ENCODE measurements at regions not wholly inside any gene's neighbourhood (a gene's known extent, or its start where the extent isn't known, plus 50 kb on each side); places are given as distances from the start of the nearest gene placed in this dataset.

- H3K27me3 ChIP-seq: no peaks in the 10 kb centered on the region
- TF ChIP-seq, protein P1, sequence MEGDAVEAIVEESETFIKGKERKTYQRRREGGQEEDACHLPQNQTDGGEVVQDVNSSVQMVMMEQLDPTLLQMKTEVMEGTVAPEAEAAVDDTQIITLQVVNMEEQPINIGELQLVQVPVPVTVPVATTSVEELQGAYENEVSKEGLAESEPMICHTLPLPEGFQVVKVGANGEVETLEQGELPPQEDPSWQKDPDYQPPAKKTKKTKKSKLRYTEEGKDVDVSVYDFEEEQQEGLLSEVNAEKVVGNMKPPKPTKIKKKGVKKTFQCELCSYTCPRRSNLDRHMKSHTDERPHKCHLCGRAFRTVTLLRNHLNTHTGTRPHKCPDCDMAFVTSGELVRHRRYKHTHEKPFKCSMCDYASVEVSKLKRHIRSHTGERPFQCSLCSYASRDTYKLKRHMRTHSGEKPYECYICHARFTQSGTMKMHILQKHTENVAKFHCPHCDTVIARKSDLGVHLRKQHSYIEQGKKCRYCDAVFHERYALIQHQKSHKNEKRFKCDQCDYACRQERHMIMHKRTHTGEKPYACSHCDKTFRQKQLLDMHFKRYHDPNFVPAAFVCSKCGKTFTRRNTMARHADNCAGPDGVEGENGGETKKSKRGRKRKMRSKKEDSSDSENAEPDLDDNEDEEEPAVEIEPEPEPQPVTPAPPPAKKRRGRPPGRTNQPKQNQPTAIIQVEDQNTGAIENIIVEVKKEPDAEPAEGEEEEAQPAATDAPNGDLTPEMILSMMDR (IDR thresholded peaks at IDR 0.05): no peak
- TF ChIP-seq POLR2A (IDR thresholded peaks at IDR 0.05): no peak
- H3K27ac ChIP-seq: peak overlapping the region; percentile 87 to 89
- intact Hi-C loops (cut with DNase I; ENCODE audit: low total_unique reads): loop anchor here (10.0 kb wide), 1 partner anchor 264 kb away; no protein-coding TSS in a partner anchor
- H3K9me3 ChIP-seq: no peaks in the 10 kb centered on the region
- H3K4me1 ChIP-seq: peaks cover 6 to 21% of the 10 kb centered on the region in 2 donors
- H3K36me3 ChIP-seq: no peaks in the 10 kb centered on the region
- DNase-seq: no peak
- no peak overlapping the region for H3K4me3 ChIP-seq
Observed at GRCh38 chr1:234989019-234989418, 139.6 kb downstream of the TOMM20 start.

DNA sequence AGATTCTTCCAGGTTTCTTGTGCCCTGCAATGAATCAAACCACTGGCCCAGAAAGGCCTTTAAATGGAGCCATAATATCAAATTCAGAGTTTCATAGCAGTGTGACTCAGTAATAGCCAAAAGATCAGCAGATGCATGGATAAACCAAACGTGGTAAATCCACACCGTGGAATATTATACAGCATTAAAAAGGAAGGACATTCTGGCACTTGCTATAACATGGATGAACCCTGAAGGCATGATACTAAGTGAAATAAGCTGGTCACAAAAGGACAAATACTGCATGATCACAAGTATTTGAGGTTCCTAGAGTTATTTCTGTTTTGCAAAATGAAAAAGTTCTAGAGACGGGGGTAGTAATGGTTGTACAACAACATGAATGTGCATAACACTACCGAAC, 140.1 kb downstream of the TOMM20 start:
- intact Hi-C loops (cut with DNase I; ENCODE audit: low total_unique reads): loop anchor here (10.0 kb wide), 1 partner anchor 264 kb away; no protein-coding TSS in a partner anchor
- no peak for DNase-seq
- peaks cover 6 to 21% of the 10 kb centered on the region in 2 donors for H3K4me1 ChIP-seq

GRCh38 chr1:234988155-234988517, 140.5 kb downstream of the TOMM20 start:
- no peaks in the 10 kb centered on the region for H3K27me3 ChIP-seq
- no peak overlapping the region for H3K4me3 ChIP-seq
- peak overlapping the region; percentile 87 to 89 for H3K27ac ChIP-seq
- intact Hi-C loops (cut with DNase I; ENCODE audit: low total_unique reads): loop anchor here (10.0 kb wide), 1 partner anchor 263 kb away; no protein-coding TSS in a partner anchor
- peaks cover 6 to 21% of the 10 kb centered on the region in 2 donors for H3K4me1 ChIP-seq
- no peaks in the 10 kb centered on the region for H3K36me3 ChIP-seq
- no peaks in the 10 kb centered on the region for H3K9me3 ChIP-seq
- DNase-seq: no peak
- TF ChIP-seq, protein P1 (IDR thresholded peaks at IDR 0.05): no peak
- no peak for TF ChIP-seq POLR2A (IDR thresholded peaks at IDR 0.05)

More for the DNA sequence above, 140.1 kb downstream of the TOMM20 start:
- H3K9me3 ChIP-seq: no peaks in the 10 kb centered on the region
- no peaks in the 10 kb centered on the region for H3K36me3 ChIP-seq
- no peak overlapping the region for H3K4me3 ChIP-seq
- peak overlapping the region; percentile 87 to 89 for H3K27ac ChIP-seq
- H3K27me3 ChIP-seq: no peaks in the 10 kb centered on the region
- TF ChIP-seq, protein P1 (IDR thresholded peaks at IDR 0.05): no peak
- no peak for TF ChIP-seq POLR2A (IDR thresholded peaks at IDR 0.05)

GRCh38 chr1:234987415-234988154, 141.1 kb downstream of the TOMM20 start:
- TF ChIP-seq POLR2A (IDR thresholded peaks at IDR 0.05): no peak
- TF ChIP-seq, protein P1 (IDR thresholded peaks at IDR 0.05): peak in 1 of 4 experiments; percentile 5
- no peaks in the 10 kb centered on the region for H3K27me3 ChIP-seq
- H3K4me3 ChIP-seq: no peak overlapping the region
- H3K4me1 ChIP-seq: peaks cover 6 to 21% of the 10 kb centered on the region in 2 donors
- intact Hi-C loops (cut with DNase I; ENCODE audit: low total_unique reads): loop anchor here (10.0 kb wide), 1 partner anchor 263 kb away; no protein-coding TSS in a partner anchor
- DNase-seq: peak; percentile 84 to 86
- H3K9me3 ChIP-seq: no peaks in the 10 kb centered on the region
- no peaks in the 10 kb centered on the region for H3K36me3 ChIP-seq
- peak overlapping the region; percentile 87 to 89 for H3K27ac ChIP-seq

DNA sequence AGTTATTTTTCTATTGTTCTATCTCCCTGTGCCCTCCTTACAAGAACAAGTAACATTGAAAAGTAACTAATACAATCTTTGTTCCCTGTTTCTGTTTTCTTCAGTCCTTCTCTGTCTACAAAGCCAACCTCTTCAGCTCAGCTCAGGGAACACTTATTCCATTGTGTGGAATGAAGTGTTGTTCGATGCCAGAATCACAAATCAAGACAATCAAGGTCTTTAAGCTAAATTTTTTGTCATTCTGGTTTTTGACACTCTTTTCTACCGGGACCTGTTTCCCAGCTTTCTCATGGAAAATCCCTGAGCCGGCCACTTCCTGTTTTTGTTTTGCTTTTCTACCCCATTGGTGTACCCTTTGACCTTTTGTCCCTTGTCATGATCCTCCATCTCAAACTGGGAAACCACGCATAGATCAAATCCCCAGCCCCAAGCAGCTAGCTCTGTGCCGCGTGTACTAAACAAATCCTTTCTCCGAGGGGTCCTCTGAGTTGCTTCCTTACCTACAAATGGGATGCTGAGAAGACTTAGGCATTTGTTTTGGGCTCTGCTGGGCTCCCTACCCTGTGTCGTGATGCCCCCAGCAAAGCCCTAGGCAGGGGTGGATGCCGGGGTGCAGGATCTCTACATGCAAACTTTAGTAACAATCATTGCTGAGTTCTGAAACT, 141.8 kb downstream of the TOMM20 start:
- TF ChIP-seq, protein P1 (IDR thresholded peaks at IDR 0.05): no peak
- no peak for TF ChIP-seq POLR2A (IDR thresholded peaks at IDR 0.05)
- no peak for DNase-seq
- H3K4me3 ChIP-seq: no peak overlapping the region
- no peaks in the 10 kb centered on the region for H3K27me3 ChIP-seq
- H3K9me3 ChIP-seq: no peaks in the 10 kb centered on the region
- intact Hi-C loops (cut with DNase I; ENCODE audit: low total_unique reads): loop anchor here (10.0 kb wide), 1 partner anchor 262 kb away; no protein-coding TSS in a partner anchor
- H3K4me1 ChIP-seq: peaks cover 6 to 21% of the 10 kb centered on the region in 2 donors
- no peaks in the 10 kb centered on the region for H3K36me3 ChIP-seq
- peak overlapping the region; percentile 87 to 89 for H3K27ac ChIP-seq

All from uterus (tissue), 3 donors.